GM12878 (cell line): ENCODE measurements at regions not wholly inside any gene's neighbourhood (a gene's known extent, or its start where the extent isn't known, plus 50 kb on each side); places are given as distances from the start of the nearest gene placed in this dataset.

ENCODE experiments used
- ATAC-seq: fragments of 200-7000 bp; cut with Tn5 transposase; 3 replicates; pipeline ENCODE4 v1.9.1; 2020; ENCODE audit warnings: mild to moderate bottlenecking, moderate library complexity
- BruUV-seq: library from RNA; stranded (reverse); fragments of 400-500 nt; replicated peaks from 2 replicates; lab custom pipeline; 2021; lab: Mats Ljungman, UMichigan
- CTCF ChIA-PET: fragments of 300-600 bp; sonication (Branson Sonifier 250); formaldehyde crosslinking; extraction: SDS; loops from one replicate; lab custom pipeline; 2021; ENCODE audit warnings: inconsistent platforms; lab: Yijun Ruan, JAX
- POLR2A ChIA-PET: fragments of 350-600 bp; formaldehyde crosslinking; extraction: SDS; loops from one replicate; lab custom pipeline; 2021; ENCODE audit warnings: inconsistent platforms; lab: Charles Lee
- RAD21 ChIA-PET: fragments of 300-600 bp; sonication (Branson Sonifier 250); formaldehyde crosslinking; loops from one replicate; lab custom pipeline; 2023; ENCODE audit warnings: antibody characterized with exemption; ENCODE audit not compliant: unreplicated experiment; lab: Charles Lee
- SMC1A ChIA-PET: fragments of 300-600 bp; sonication (Branson Sonifier 250); formaldehyde crosslinking; loops from one replicate; lab custom pipeline; 2023; ENCODE audit not compliant: unreplicated experiment, uncharacterized antibody; lab: Charles Lee
- DNase-seq: peaks from one replicate; pipeline ENCODE4 v3.0.0-alpha.2; 2011; ENCODE audit warnings: low read depth, low spot score
- FAIRE-seq: peaks from 3 replicates; lab custom pipeline; 2011; peaks lifted over from hg19 to GRCh38; lab: Jason Lieb, UNC
- H2AFZ ChIP-seq: 2 replicates; pipeline ENCODE4 v1.6.0; 2011; ENCODE audit warnings: low read depth, low read length, control low read depth; ENCODE audit not compliant: control insufficient read depth
- H3K27ac ChIP-seq: 2 replicates; pipeline ENCODE4 v1.5.1; 2011; ENCODE audit warnings: control low read depth; ENCODE audit not compliant: control insufficient read depth, insufficient read depth
- H3K27me3 ChIP-seq, 2 experiments: replicated peaks in 1 of 2; 2 replicates each; pipeline versions ENCODE4 v1.6.0 to v1.6.1; 2011; ENCODE audit warnings: low read length in 1 of 2; ENCODE audit not compliant: control insufficient read depth in 2 of 2, insufficient read depth in 2 of 2
- H3K36me3 ChIP-seq, 2 experiments: 2 replicates each; pipeline ENCODE4 v1.5.1; 2011; ENCODE audit warnings: low read length in 1 of 2; ENCODE audit not compliant: control insufficient read depth in 2 of 2, insufficient read depth in 2 of 2
- H3K4me1 ChIP-seq: 2 replicates; pipeline ENCODE4 v1.6.1; 2011; ENCODE audit warnings: mild to moderate bottlenecking, low read length, moderate library complexity, mixed read lengths; ENCODE audit not compliant: control insufficient read depth, insufficient read depth
- H3K4me2 ChIP-seq: 2 replicates; pipeline ENCODE4 v1.6.0; 2011; ENCODE audit warnings: control low read depth; ENCODE audit not compliant: control insufficient read depth, insufficient read depth
- H3K4me3 ChIP-seq: fragments of 200-600 bp; sonication (generic); 2 replicates; pipeline ENCODE4 v1.5.1; 2016
- H3K79me2 ChIP-seq: 2 replicates; pipeline ENCODE4 v1.6.0; 2011; ENCODE audit warnings: low read length; ENCODE audit not compliant: control insufficient read depth, insufficient read depth
- H3K9ac ChIP-seq: 2 replicates; pipeline ENCODE4 v1.8.0; 2011; ENCODE audit warnings: low read length, control low read depth, mixed read lengths; ENCODE audit not compliant: control insufficient read depth, insufficient read depth
- H3K9me3 ChIP-seq: replicated peaks from 3 replicates; pipeline ENCODE4 v1.5.1; 2011; ENCODE audit warnings: mild to moderate bottlenecking, low read length; ENCODE audit not compliant: control insufficient read depth, insufficient read depth
- H4K20me1 ChIP-seq: 2 replicates; pipeline ENCODE4 v1.6.0; 2011; ENCODE audit not compliant: control insufficient read depth, insufficient read depth
- ASH2L ChIP-seq: fragments of 300-600, 200-600 bp; sonication (generic); IDR thresholded peaks from 2 replicates; pipeline ENCODE4 v1.6.1; 2017; ENCODE audit warnings: low read depth, mild to moderate bottlenecking, borderline replicate concordance
- CEBPZ ChIP-seq: fragments of 150-350 bp; IDR thresholded peaks from 2 replicates; pipeline ENCODE4 v1.6.1; 2016; ENCODE audit warnings: low read depth, low read length
- EGR1 ChIP-seq, 2 experiments: IDR thresholded peaks; 1 replicate in 1 of 2; 2 replicates in 1 of 2; pipeline ENCODE4 v1.6.1; 2011 to 2012; ENCODE audit warnings: low read depth in 2 of 2, low read length in 2 of 2, borderline replicate concordance in 1 of 2, mild to moderate bottlenecking in 1 of 2, moderate library complexity in 1 of 2
- RAD51 ChIP-seq: fragments of 450-650 bp; IDR thresholded peaks from 2 replicates; pipeline ENCODE4 v1.6.1; 2016; ENCODE audit warnings: moderate library complexity, mild to moderate bottlenecking, inconsistent platforms
- WRNIP1 ChIP-seq: IDR thresholded peaks from 2 replicates; pipeline ENCODE4 v1.6.1; 2011; ENCODE audit warnings: low read depth, low read length, improper control_type of control experiment, borderline replicate concordance
- ZNF384 ChIP-seq: IDR thresholded peaks from 2 replicates; pipeline ENCODE4 v1.6.1; 2012; ENCODE audit warnings: low read depth, mild to moderate bottlenecking, low read length, improper control_type of control experiment, borderline replicate concordance
- WGBS: methylation state at CpG from one replicate; pipeline ENCODE4 v1.1.6; 2016; ENCODE audit warnings: low lambda C conversion rate; ENCODE audit not compliant: insufficient replicate concordance, insufficient coverage; ENCODE audit errors: missing lambda C conversion rate; 5-methylcytosine and 5-hydroxymethylcytosine counted together
- in situ Hi-C: fragments of 300-500 bp; cut with MboI; formaldehyde crosslinking; loops from 9 replicates; pipeline ENCODE4 v1.14.3; 2018; ENCODE audit warnings: mixed read lengths
- intact Hi-C: fragments of 100-400 bp; cut with micrococcal nuclease; formaldehyde crosslinking; loops from one replicate; pipeline ENCODE4 v1.14.2; 2022; ENCODE audit not compliant: unreplicated experiment

DNA sequence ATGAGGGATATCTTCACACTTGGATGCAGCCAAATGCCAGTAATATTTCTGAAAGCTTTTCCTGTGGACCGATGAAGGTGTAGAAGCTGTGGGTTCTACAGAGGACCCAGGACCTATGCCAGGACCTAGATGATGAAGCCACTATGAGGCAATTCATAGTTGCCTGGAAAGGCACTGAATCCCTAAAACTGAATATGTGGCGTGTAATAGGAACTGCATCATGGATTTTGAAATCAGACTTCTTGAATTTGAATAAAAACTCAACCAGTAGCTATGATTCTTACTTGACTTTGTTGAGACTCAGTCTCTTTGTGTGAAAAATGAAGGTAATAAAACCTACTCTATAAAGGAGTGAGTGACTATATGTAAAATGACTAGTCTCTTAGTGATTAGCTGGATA, 89.9 kb upstream of the SGK1 start:
- no peak for DNase-seq

More for the DNA sequence above, 89.9 kb upstream of the SGK1 start:
- no peak for FAIRE-seq
- ATAC-seq = no peak
- Histone ChIP-seq H3K9me3 (no peaks in the 10 kb centered on the region; the same call in 2 of the 3 replicates), H4K20me1 (no peaks in the 10 kb centered on the region), H3K79me2 (no peaks in the 10 kb centered on the region), H3K4me3 (no peak overlapping the region), H3K4me2 (no peak overlapping the region), H2AFZ (no peak overlapping the region), H3K9ac (no peak overlapping the region), H3K27ac (no peak overlapping the region), H3K4me1 (no peaks in the 10 kb centered on the region), H3K27me3 (no peaks in the 10 kb centered on the region; a peak in 1 of 4 replicates), H3K36me3 (no peaks in the 10 kb centered on the region)
- CTCF ChIA-PET = no interaction called here
- WGBS = 44% methylated on average over 2 of the region's 2 CpGs
- POLR2A ChIA-PET = interaction anchor here (0.5 kb wide), 1 partner anchor 57 kb away, joined by 3 read pairs; no protein-coding TSS in a partner anchor
- in situ Hi-C loops = no loop called here
- intact Hi-C loops = no loop called here
- no peak for TF ChIP-seq ASH2L
- TF ChIP-seq EGR1 (IDR thresholded peaks at IDR 0.05; ENCODE audit: borderline replicate concordance in 1 of 2, low read depth in 2 of 2, low read length in 2 of 2) = no peak
- TF ChIP-seq WRNIP1 = no peak
- TF ChIP-seq RAD51 = no peak
- TF ChIP-seq CEBPZ = no peak
- TF ChIP-seq ZNF384 = no peak
- RAD21 ChIA-PET = interaction anchor here (1.0 kb wide), 1 partner anchor 34 kb away, joined by 3 read pairs; no protein-coding TSS in a partner anchor
- BruUV-seq = no TSS peak
- SMC1A ChIA-PET = interaction anchor here (0.8 to 1.5 kb wide), 5 partner anchors 9 to 228 kb away, joined by 3 read pairs; no protein-coding TSS in a partner anchor
